SIG-M5 (cell line): ENCODE measurements at regions not wholly inside any gene's neighbourhood (a gene's known extent, or its start where the extent isn't known, plus 50 kb on each side); places are given as distances from the start of the nearest gene placed in this dataset.

Experiments used
- DNase-seq: peaks from one replicate; lab custom pipeline; 2025; lab: John Stamatoyannopoulos, UW

- no peak for DNase-seq
Measured at GRCh38 chr20:52490711-52491430, 299.3 kb upstream of the ZFP64 start.

- DNase-seq, result no peak
Measured at GRCh38 chr20:52484438-52484837, 292.9 kb upstream of the ZFP64 start.

- DNase-seq, result no peak
Measured at GRCh38 chr20:52483382-52483781, 291.8 kb upstream of the ZFP64 start.

GRCh38 chr20:52482044-52482443 lies 290.5 kb upstream of the ZFP64 start:
- DNase-seq, result no peak

- no peak for DNase-seq
Measured at GRCh38 chr20:52481443-52481842, 289.9 kb upstream of the ZFP64 start.

- DNase-seq, result no peak
Measured at GRCh38 chr20:52476074-52476750, 284.6 kb upstream of the ZFP64 start.

GRCh38 chr20:52473186-52473585 lies 281.6 kb upstream of the ZFP64 start:
- no peak for DNase-seq

- no peak for DNase-seq
Measured at GRCh38 chr20:52470561-52470960, 279.0 kb upstream of the ZFP64 start.

- no peak for DNase-seq
Measured at GRCh38 chr20:52469128-52469527, 277.5 kb upstream of the ZFP64 start.

GRCh38 chr20:52465991-52466390 lies 274.4 kb upstream of the ZFP64 start:
- DNase-seq, result no peak

- DNase-seq, result no peak
Measured at GRCh38 chr20:52461582-52461981, 270.0 kb upstream of the ZFP64 start.

GRCh38 chr20:52459150-52459549 lies 267.6 kb upstream of the ZFP64 start:
- no peak for DNase-seq

- DNase-seq, result no peak
Measured at GRCh38 chr20:52457826-52458225, 266.2 kb upstream of the ZFP64 start.

- no peak for DNase-seq
Measured at GRCh38 chr20:52454660-52455059, 263.1 kb upstream of the ZFP64 start.

- DNase-seq, result no peak
Measured at GRCh38 chr20:52448513-52449232, 257.1 kb upstream of the ZFP64 start.

- DNase-seq, result no peak
Measured at GRCh38 chr20:52447225-52447551, 255.6 kb upstream of the ZFP64 start.

GRCh38 chr20:52446421-52447224 lies 255.0 kb upstream of the ZFP64 start:
- no peak for DNase-seq

- no peak for DNase-seq
Measured at GRCh38 chr20:52444455-52444854, 252.9 kb upstream of the ZFP64 start.

GRCh38 chr20:52443874-52444273 lies 252.3 kb upstream of the ZFP64 start:
- DNase-seq, result no peak

- no peak for DNase-seq
Measured at GRCh38 chr20:52441710-52442109, 250.1 kb upstream of the ZFP64 start.

- DNase-seq, result no peak
Measured at GRCh38 chr20:52439375-52439774, 247.8 kb upstream of the ZFP64 start.

GRCh38 chr20:52438326-52438963 lies 246.9 kb upstream of the ZFP64 start:
- DNase-seq, result no peak
